GM10248 (cell line): ENCODE measurements at regions not wholly inside any gene's neighbourhood (a gene's known extent, or its start where the extent isn't known, plus 50 kb on each side); places are given as distances from the start of the nearest gene placed in this dataset.

Experiments used
- CTCF ChIA-PET: fragments of 300-600 bp; sonication (Branson Sonifier 250); formaldehyde crosslinking; extraction: SDS; loops from one replicate; lab custom pipeline; 2021; ENCODE audit warnings: antibody characterized with exemption; lab: Yijun Ruan, JAX
- POLR2A ChIA-PET: fragments of 350-650 bp; sonication (Branson Sonifier 250); formaldehyde crosslinking; extraction: SDS; loops from one replicate; lab custom pipeline; 2020; ENCODE audit warnings: antibody characterized with exemption; lab: Yijun Ruan, JAX
- DNase-seq: peaks from one replicate; pipeline ENCODE4 v3.0.0; 2012; ENCODE audit errors: extremely low spot score
- TF ChIP-seq, protein P1 (sequence below): IDR thresholded peaks from 2 replicates; pipeline ENCODE4 v1.5.1; 2012; ENCODE audit warnings: mild to moderate bottlenecking, low read depth; ENCODE audit errors: extremely low read depth, missing control alignments, control extremely low read depth

DNA sequence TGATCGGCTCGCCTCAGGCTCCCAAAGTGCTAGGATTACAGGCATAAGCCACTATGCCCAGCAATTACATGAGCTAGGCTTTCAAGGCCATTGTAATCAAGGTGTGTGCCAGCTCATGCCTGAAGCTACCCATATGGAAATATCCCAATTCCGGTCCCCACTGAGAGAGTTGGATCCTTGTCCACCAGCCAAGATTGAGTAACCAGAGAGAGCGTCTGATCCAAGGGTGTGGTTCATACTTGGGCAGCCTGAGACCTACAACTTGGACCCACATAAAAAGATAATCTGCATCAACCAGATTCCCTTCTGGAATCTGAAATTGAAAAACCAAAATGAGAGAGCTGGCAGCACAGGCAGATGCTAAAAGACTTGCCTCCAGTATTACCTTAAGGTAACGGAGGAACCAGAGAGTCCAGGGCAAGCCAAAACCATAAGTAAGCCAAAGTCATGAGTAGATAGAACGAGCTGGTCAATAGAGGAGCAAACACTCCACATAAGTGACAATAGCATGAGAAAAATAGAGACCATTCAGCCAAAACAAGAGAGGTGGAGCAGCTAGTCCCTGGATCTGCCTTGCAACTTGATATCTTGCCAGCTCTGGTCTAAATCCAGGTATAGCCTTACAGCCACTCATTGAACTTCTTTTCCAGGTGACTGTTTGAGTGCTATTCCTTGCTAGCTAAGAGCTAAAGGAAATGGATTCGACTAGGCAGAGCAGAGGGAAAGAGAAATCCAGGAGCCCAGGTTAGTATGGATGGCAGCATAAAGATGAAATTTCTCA is 63.8 kb upstream of the ATP1A1 start:
- CTCF ChIA-PET, result interaction anchor here (1.1 to 1.7 kb wide), 3 partner anchors 15 to 77 kb away, joined by 3 to 4 read pairs (median 3); no protein-coding TSS in a partner anchor
- TF ChIP-seq, protein P1, sequence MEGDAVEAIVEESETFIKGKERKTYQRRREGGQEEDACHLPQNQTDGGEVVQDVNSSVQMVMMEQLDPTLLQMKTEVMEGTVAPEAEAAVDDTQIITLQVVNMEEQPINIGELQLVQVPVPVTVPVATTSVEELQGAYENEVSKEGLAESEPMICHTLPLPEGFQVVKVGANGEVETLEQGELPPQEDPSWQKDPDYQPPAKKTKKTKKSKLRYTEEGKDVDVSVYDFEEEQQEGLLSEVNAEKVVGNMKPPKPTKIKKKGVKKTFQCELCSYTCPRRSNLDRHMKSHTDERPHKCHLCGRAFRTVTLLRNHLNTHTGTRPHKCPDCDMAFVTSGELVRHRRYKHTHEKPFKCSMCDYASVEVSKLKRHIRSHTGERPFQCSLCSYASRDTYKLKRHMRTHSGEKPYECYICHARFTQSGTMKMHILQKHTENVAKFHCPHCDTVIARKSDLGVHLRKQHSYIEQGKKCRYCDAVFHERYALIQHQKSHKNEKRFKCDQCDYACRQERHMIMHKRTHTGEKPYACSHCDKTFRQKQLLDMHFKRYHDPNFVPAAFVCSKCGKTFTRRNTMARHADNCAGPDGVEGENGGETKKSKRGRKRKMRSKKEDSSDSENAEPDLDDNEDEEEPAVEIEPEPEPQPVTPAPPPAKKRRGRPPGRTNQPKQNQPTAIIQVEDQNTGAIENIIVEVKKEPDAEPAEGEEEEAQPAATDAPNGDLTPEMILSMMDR, result no peak
- no peak for DNase-seq
- POLR2A ChIA-PET, result no interaction called here

- TF ChIP-seq, protein P1, result no peak
- no peak for DNase-seq
- POLR2A ChIA-PET, result no interaction called here
- CTCF ChIA-PET, result interaction anchor here (1.1 to 1.7 kb wide), 3 partner anchors 14 to 78 kb away, joined by 3 to 4 read pairs (median 3); no protein-coding TSS in a partner anchor
Measured at GRCh38 chr1:116310180-116310579, 62.9 kb upstream of the ATP1A1 start.

GRCh38 chr1:116311193-116311592 is 61.9 kb upstream of the ATP1A1 start:
- DNase-seq, result no peak
- POLR2A ChIA-PET, result no interaction called here
- TF ChIP-seq, protein P1, result no peak
- CTCF ChIA-PET, result no interaction called here

- CTCF ChIA-PET, result interaction anchor here (0.6 to 1.3 kb wide), 4 partner anchors 10 to 173 kb away, joined by 3 to 4 read pairs (median 3); no protein-coding TSS in a partner anchor
- POLR2A ChIA-PET, result no interaction called here
- TF ChIP-seq, protein P1, result no peak
- DNase-seq, result no peak
Measured at GRCh38 chr1:116311756-116312680, 61.0 kb upstream of the ATP1A1 start.

- CTCF ChIA-PET, result interaction anchor here (1.0 to 1.3 kb wide), 3 partner anchors 9 to 172 kb away, joined by 3 to 4 read pairs (median 3); no protein-coding TSS in a partner anchor
- POLR2A ChIA-PET, result no interaction called here
- DNase-seq, result no peak
- TF ChIP-seq, protein P1, result no peak
Measured at GRCh38 chr1:116312681-116313069, 60.4 kb upstream of the ATP1A1 start.

GRCh38 chr1:116313776-116314175 is 59.3 kb upstream of the ATP1A1 start:
- TF ChIP-seq, protein P1, result no peak
- POLR2A ChIA-PET, result no interaction called here
- DNase-seq, result no peak
- CTCF ChIA-PET, result interaction anchor here (0.6 kb wide), 1 partner anchor 171 kb away, joined by 3 read pairs; no protein-coding TSS in a partner anchor
